ENCODE measurements at regions not wholly inside any gene's neighbourhood (a gene's known extent, or its start where the extent isn't known, plus 50 kb on each side); places are given as distances from the start of the nearest gene placed in this dataset.

DNA sequence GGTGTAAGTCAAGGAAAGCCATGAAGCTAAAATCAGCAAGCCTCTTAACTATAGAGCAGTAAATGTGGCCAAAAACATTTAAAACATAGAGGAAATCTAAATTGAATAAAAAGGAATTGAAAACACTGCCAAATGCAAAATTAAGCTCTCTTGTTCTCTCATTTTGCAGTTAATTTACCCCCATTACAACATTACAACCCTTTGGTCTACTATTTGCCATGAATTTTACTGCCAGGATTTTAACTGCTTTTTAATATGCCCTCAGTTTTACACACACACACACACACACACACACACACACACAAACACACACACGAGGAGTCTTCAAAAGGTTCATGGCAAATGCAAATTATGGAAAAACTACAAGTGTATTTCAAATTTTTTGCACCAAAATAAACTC, 91.4 kb upstream of the ACO1 start:
- Histone ChIP-seq H3K27ac (ENCODE audit: low read depth, low read length) (no peak overlapping the region), H3K27me3 (ENCODE audit: insufficient read depth, low read length) (no peaks in the 10 kb centered on the region), H3K9me3 (ENCODE audit: control insufficient read depth in 1 of 2, insufficient read depth in 1 of 2, low read depth in 1 of 2, low read length in 2 of 2) (no peaks in the 10 kb centered on the region), H3K4me1 (ENCODE audit: control insufficient read depth in 1 of 2, insufficient read depth in 2 of 2, low read length in 2 of 2) (no peaks in the 10 kb centered on the region), H3K9ac (ENCODE audit: low read length) (no peak overlapping the region), H3K4me2 (ENCODE audit: low read length) (no peak overlapping the region), H2AFZ (ENCODE audit: low read depth, low read length, poor library complexity, severe bottlenecking) (no peak overlapping the region), H3K36me3 (ENCODE audit: control insufficient read depth in 1 of 2, insufficient read depth in 2 of 2, low read length in 2 of 2) (no peaks in the 10 kb centered on the region), H4K20me1 (ENCODE audit: insufficient read depth) (no peaks in the 10 kb centered on the region), H3K79me2 (ENCODE audit: insufficient read depth, low read length) (no peaks in the 10 kb centered on the region), H3K9me2 (ENCODE audit: insufficient read depth) (no peaks in the 10 kb centered on the region), H3K4me3 (replicated peaks in 1 of 2; ENCODE audit: low read depth in 1 of 2, low read length in 2 of 2) (no peak overlapping the region)
- intact Hi-C loops (cut with micrococcal nuclease) = no loop called here
- ChIA-PET CTCF (no interaction called here), POLR2A (no interaction called here), RAD21 (ENCODE audit: low non-redundant PET in 1 of 2, low total read pairs in 2 of 2, uncharacterized antibody in 2 of 2, unreplicated experiment in 2 of 2) (no interaction called here)
- ATAC-seq (no peak), DNase-seq (ENCODE audit: low read depth, low spot score) (no peak)
- no TSS peak for BruUV-seq (replicated peaks)
- no peak for TF ChIP-seq ZNF274 (IDR thresholded peaks at IDR 0.05; ENCODE audit: low read depth, low read length)
- no peak for TF ChIP-seq TCF7L2 (IDR thresholded peaks at IDR 0.05; ENCODE audit: borderline replicate concordance, extremely low read depth, insufficient read depth, insufficient read length)
- TF ChIP-seq CEBPB (IDR thresholded peaks at IDR 0.05; ENCODE audit: low read depth) = no peak
- TF ChIP-seq, protein P1, sequence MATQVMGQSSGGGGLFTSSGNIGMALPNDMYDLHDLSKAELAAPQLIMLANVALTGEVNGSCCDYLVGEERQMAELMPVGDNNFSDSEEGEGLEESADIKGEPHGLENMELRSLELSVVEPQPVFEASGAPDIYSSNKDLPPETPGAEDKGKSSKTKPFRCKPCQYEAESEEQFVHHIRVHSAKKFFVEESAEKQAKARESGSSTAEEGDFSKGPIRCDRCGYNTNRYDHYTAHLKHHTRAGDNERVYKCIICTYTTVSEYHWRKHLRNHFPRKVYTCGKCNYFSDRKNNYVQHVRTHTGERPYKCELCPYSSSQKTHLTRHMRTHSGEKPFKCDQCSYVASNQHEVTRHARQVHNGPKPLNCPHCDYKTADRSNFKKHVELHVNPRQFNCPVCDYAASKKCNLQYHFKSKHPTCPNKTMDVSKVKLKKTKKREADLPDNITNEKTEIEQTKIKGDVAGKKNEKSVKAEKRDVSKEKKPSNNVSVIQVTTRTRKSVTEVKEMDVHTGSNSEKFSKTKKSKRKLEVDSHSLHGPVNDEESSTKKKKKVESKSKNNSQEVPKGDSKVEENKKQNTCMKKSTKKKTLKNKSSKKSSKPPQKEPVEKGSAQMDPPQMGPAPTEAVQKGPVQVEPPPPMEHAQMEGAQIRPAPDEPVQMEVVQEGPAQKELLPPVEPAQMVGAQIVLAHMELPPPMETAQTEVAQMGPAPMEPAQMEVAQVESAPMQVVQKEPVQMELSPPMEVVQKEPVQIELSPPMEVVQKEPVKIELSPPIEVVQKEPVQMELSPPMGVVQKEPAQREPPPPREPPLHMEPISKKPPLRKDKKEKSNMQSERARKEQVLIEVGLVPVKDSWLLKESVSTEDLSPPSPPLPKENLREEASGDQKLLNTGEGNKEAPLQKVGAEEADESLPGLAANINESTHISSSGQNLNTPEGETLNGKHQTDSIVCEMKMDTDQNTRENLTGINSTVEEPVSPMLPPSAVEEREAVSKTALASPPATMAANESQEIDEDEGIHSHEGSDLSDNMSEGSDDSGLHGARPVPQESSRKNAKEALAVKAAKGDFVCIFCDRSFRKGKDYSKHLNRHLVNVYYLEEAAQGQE (IDR thresholded peaks at IDR 0.05; ENCODE audit: low read depth) = no peak
- no peak for TF ChIP-seq SRF (IDR thresholded peaks at IDR 0.05; ENCODE audit: low read depth)
- TF ChIP-seq POLR2AphosphoS5 (IDR thresholded peaks at IDR 0.05; ENCODE audit: low read depth, low read length) = no peak
- TF ChIP-seq CBX3 (IDR thresholded peaks at IDR 0.05; ENCODE audit: low read depth) = no peak
- no peak for TF ChIP-seq SP1 (IDR thresholded peaks at IDR 0.05; ENCODE audit: low read depth)
